ENCODE measurements at regions not wholly inside any gene's neighbourhood (a gene's known extent, or its start where the extent isn't known, plus 50 kb on each side); places are given as distances from the start of the nearest gene placed in this dataset.

GRCh38 chr4:124884316-124884715, 171.8 kb upstream of the ANKRD50 start:
- ChIA-PET CTCF (ENCODE audit: low intra/inter-chr PET ratio) (no interaction called here), POLR2A (no interaction called here)
- ATAC-seq (no peak), FAIRE-seq (no peak), DNase-seq (ENCODE audit: extremely low read depth in 1 of 4, low spot score in 3 of 4) (no peak)
- Histone ChIP-seq H3K9me1 (ENCODE audit: control insufficient read depth, insufficient read depth, low read length) (no peaks in the 10 kb centered on the region), H3K9ac (ENCODE audit: insufficient read depth in 1 of 2, low read depth in 2 of 2, low read length in 2 of 2) (no peak overlapping the region), H3K79me2 (ENCODE audit: control insufficient read depth, insufficient read depth, low read length) (no peaks in the 10 kb centered on the region), H3K4me2 (ENCODE audit: insufficient read depth, low read length) (no peak overlapping the region), H3K36me3 (ENCODE audit: control insufficient read depth, insufficient read depth, low read length) (no peaks in the 10 kb centered on the region), H2AFZ (ENCODE audit: low read depth, low read length) (no peak overlapping the region), H3K9me3 (replicated peaks; ENCODE audit: control insufficient read depth, insufficient read depth, low read depth, low read length) (no peaks in the 10 kb centered on the region), H3K27me3 (ENCODE audit: control insufficient read depth in 2 of 2, insufficient read depth in 2 of 2, low read length in 2 of 2) (no peaks in the 10 kb centered on the region), H4K20me1 (replicated peaks; ENCODE audit: control insufficient read depth, insufficient read depth, low read length) (no peaks in the 10 kb centered on the region), H3K4me1 (replicated peaks in 1 of 2; ENCODE audit: control insufficient read depth in 2 of 2, insufficient read depth in 2 of 2, low read length in 2 of 2) (no peaks in the 10 kb centered on the region), H3K4me3 (no peak overlapping the region), H3K27ac (ENCODE audit: extremely low read depth, low read depth, low read length) (no peak overlapping the region)
- BruUV-seq (replicated peaks), result no TSS peak
- TF ChIP-seq HSF4 (CRISPR knock-in tag; IDR thresholded peaks at IDR 0.05; ENCODE audit: borderline replicate concordance), result no peak
- TF ChIP-seq ZNF436 (CRISPR knock-in tag; IDR thresholded peaks at IDR 0.05), result no peak
- TF ChIP-seq KDM2B (CRISPR knock-in tag; IDR thresholded peaks at IDR 0.05), result no peak
- TF ChIP-seq SMAD2 (IDR thresholded peaks at IDR 0.05; ENCODE audit: low read depth, low read length), result no peak
- intact Hi-C loops (cut with micrococcal nuclease) (no loop called here), in situ Hi-C loops (cut with MboI) (no loop called here)
- WGBS (ENCODE audit: insufficient coverage, low coverage, missing lambda C conversion rate), result 0% methylated on average over 2 of the region's 2 CpGs

- Histone ChIP-seq H2AFZ (ENCODE audit: low read depth, low read length) (no peak overlapping the region), H3K4me3 (no peak overlapping the region), H3K9ac (ENCODE audit: insufficient read depth in 1 of 2, low read depth in 2 of 2, low read length in 2 of 2) (no peak overlapping the region), H3K9me3 (replicated peaks; ENCODE audit: control insufficient read depth, insufficient read depth, low read depth, low read length) (no peaks in the 10 kb centered on the region), H3K79me2 (ENCODE audit: control insufficient read depth, insufficient read depth, low read length) (no peaks in the 10 kb centered on the region), H3K4me2 (ENCODE audit: insufficient read depth, low read length) (no peak overlapping the region), H4K20me1 (replicated peaks; ENCODE audit: control insufficient read depth, insufficient read depth, low read length) (no peaks in the 10 kb centered on the region), H3K36me3 (ENCODE audit: control insufficient read depth, insufficient read depth, low read length) (no peaks in the 10 kb centered on the region), H3K4me1 (replicated peaks in 1 of 2; ENCODE audit: control insufficient read depth in 2 of 2, insufficient read depth in 2 of 2, low read length in 2 of 2) (no peaks in the 10 kb centered on the region), H3K27me3 (ENCODE audit: control insufficient read depth in 2 of 2, insufficient read depth in 2 of 2, low read length in 2 of 2) (no peaks in the 10 kb centered on the region), H3K9me1 (ENCODE audit: control insufficient read depth, insufficient read depth, low read length) (no peaks in the 10 kb centered on the region), H3K27ac (ENCODE audit: extremely low read depth, low read depth, low read length) (no peak overlapping the region)
- CTCF ChIA-PET (ENCODE audit: low intra/inter-chr PET ratio), result no interaction called here
- ATAC-seq, result no peak
- in situ Hi-C loops (cut with MboI), result no loop called here
- TF ChIP-seq RAD51 (IDR thresholded peaks at IDR 0.05; ENCODE audit: borderline replicate concordance, low read depth) (no peak), BRD4 (IDR thresholded peaks at IDR 0.05) (no peak), CCAR2 (IDR thresholded peaks at IDR 0.05; ENCODE audit: low read depth, low read length) (no peak), SP2 (IDR thresholded peaks at IDR 0.05; ENCODE audit: extremely low read depth, low read depth, low read length, poor library complexity, severe bottlenecking) (no peak), TCF7L2 (IDR thresholded peaks at IDR 0.05; ENCODE audit: low read depth, low read length) (no peak), CREB3 (tag; conservative IDR thresholded peaks at IDR 0.05; ENCODE audit: low read depth) (no peak), THAP7 (CRISPR knock-in tag; IDR thresholded peaks at IDR 0.05) (no peak)
- BruUV-seq (replicated peaks), result no TSS peak
- DNase-seq (ENCODE audit: extremely low read depth in 1 of 4, low spot score in 3 of 4), result no peak
- POLR2A ChIA-PET, result no interaction called here
- no peak for FAIRE-seq
- intact Hi-C loops (cut with micrococcal nuclease), result no loop called here
- WGBS (ENCODE audit: insufficient coverage, low coverage, missing lambda C conversion rate), result 0% methylated on average over 4 of the region's 4 CpGs
Measured at GRCh38 chr4:124883632-124884031, 171.1 kb upstream of the ANKRD50 start.
